ENCODE measurements at regions not wholly inside any gene's neighbourhood (a gene's known extent, or its start where the extent isn't known, plus 50 kb on each side); places are given as distances from the start of the nearest gene placed in this dataset.

DNA sequence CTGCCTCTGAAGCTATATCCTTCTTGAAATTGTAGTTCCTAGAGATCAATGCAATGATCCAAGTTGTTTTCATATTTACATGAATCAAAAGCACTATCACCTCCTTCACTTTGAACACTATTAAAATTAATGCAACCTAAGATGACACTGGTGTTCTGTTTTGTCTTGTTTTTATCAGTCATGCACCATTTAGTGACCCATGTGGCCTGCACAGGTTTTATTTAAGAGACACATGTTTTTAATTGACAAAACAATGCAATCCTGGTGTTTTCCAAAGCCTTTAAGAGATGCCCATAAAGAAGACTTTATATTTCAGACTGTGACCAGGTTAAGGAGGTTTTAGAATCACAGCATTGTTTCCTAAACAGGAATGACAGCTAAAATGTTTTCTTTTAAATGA is 177.5 kb downstream of the FAM181B start:
- TF ChIP-seq, protein P1, sequence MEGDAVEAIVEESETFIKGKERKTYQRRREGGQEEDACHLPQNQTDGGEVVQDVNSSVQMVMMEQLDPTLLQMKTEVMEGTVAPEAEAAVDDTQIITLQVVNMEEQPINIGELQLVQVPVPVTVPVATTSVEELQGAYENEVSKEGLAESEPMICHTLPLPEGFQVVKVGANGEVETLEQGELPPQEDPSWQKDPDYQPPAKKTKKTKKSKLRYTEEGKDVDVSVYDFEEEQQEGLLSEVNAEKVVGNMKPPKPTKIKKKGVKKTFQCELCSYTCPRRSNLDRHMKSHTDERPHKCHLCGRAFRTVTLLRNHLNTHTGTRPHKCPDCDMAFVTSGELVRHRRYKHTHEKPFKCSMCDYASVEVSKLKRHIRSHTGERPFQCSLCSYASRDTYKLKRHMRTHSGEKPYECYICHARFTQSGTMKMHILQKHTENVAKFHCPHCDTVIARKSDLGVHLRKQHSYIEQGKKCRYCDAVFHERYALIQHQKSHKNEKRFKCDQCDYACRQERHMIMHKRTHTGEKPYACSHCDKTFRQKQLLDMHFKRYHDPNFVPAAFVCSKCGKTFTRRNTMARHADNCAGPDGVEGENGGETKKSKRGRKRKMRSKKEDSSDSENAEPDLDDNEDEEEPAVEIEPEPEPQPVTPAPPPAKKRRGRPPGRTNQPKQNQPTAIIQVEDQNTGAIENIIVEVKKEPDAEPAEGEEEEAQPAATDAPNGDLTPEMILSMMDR (IDR thresholded peaks at IDR 0.05) = no peak
- TF ChIP-seq POLR2A (IDR thresholded peaks at IDR 0.05) = no peak

All from sigmoid colon (tissue), 3 donors.